Upper lobe of left lung (tissue), 4 donors: ENCODE measurements at regions not wholly inside any gene's neighbourhood (a gene's known extent, or its start where the extent isn't known, plus 50 kb on each side); places are given as distances from the start of the nearest gene placed in this dataset.

Experiments used
- POLR2A ChIP-seq, 4 donors: fragments of 450-650 bp; IDR thresholded peaks; one replicate each; pipeline ENCODE4 v1.5.1; 2016 to 2017; ENCODE audit warnings: antibody characterized with exemption in 4 of 4, mild to moderate bottlenecking in 2 of 4
- POLR2AphosphoS5 ChIP-seq, 2 donors: sonication (generic); formaldehyde crosslinking; IDR thresholded peaks; one replicate each; pipeline ENCODE4 v1.5.1; 2017; ENCODE audit warnings: antibody characterized with exemption in 2 of 2

DNA sequence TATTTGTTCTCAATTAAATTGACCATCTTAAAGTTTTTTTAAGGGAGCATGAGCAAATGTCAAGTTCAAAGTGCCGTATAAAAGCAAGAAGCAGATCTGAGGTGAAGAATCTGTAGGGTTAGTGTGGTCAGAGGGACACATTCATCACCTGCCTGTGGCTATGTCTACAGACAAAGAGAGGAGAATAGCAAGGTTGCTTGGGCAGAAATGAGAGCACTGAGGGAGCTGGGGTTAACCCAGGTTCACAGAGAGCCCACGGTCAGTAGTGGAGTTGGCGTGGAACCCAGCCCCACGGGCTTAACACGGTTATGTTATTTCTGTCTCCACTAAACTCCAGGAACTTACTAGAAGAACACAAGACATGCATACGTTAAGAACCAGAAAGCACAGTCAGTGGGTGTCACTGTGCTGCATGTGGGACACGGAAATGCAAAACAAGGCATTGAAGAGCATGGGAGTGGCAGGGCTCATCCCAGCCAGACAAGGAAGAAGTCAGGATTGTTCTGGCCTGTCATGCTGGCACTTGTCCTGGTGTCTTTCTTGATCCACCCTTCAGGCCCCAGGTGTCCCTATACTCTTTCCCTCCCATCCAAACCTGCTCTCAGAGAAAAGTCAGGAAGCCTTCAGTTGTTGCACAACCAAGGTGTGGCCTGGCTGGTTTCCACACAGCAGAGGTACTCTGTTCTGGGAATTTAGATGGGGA lies 95.5 kb upstream of the IVNS1ABP start:
- TF ChIP-seq POLR2A (IDR thresholded peaks at IDR 0.05): no peak
- no peak for TF ChIP-seq POLR2AphosphoS5 (IDR thresholded peaks at IDR 0.05)
